Heart left ventricle (tissue), 16 donors: ENCODE measurements at regions not wholly inside any gene's neighbourhood (a gene's known extent, or its start where the extent isn't known, plus 50 kb on each side); places are given as distances from the start of the nearest gene placed in this dataset.
"Not testable (repeated sequence)": the region's sequence is repeated elsewhere in the genome, so short reads cannot be mapped to it uniquely, and the experiment has no call there.

Experiments used
- ATAC-seq, 4 donors: fragments of 200-7000 bp; cut with Tn5 transposase; one replicate each; pipeline ENCODE4 v1.9.1; 2020 to 2022; ENCODE audit warnings: moderate library complexity in 4 of 4, mild to moderate bottlenecking in 3 of 4, moderate number of reproducible peaks in 1 of 4
- DNase-seq, 5 donors: peaks; one replicate each; pipeline ENCODE4 v3.0.0-alpha.2; 2020
- H3K27ac ChIP-seq, 12 donors: fragments of 200-600 bp; sonication (generic) in 4 of 12; one replicate each; pipeline versions ENCODE4 v1.5.0 to v1.8.0; 2016 to 2022; ENCODE audit warnings: mild to moderate bottlenecking in 2 of 12
- H3K27me3 ChIP-seq, 9 donors: fragments of 200-600 bp; sonication (generic) in 2 of 9; one replicate each; pipeline versions ENCODE4 v1.5.1 to v1.8.0; 2016 to 2022; ENCODE audit warnings: mild to moderate bottlenecking in 3 of 9
- H3K36me3 ChIP-seq, 9 donors: fragments of 200-600 bp; sonication (generic) in 2 of 9; one replicate each; pipeline versions ENCODE4 v1.5.0 to v1.8.0; 2018 to 2022; ENCODE audit warnings: mild to moderate bottlenecking in 2 of 9
- H3K4me1 ChIP-seq, 12 donors: fragments of 200-600 bp; sonication (generic) in 4 of 12; one replicate each; pipeline versions ENCODE4 v1.5.0 to v1.8.0; 2016 to 2022; ENCODE audit warnings: mild to moderate bottlenecking in 3 of 12
- H3K4me3 ChIP-seq, 12 donors: fragments of 200-600 bp; sonication (generic) in 4 of 12; one replicate each; pipeline versions ENCODE4 v1.5.0 to v1.8.0; 2017 to 2022; ENCODE audit warnings: mild to moderate bottlenecking in 9 of 12, moderate library complexity in 4 of 12
- H3K9me3 ChIP-seq, 12 donors: fragments of 200-600 bp; sonication (generic) in 4 of 12; one replicate each; pipeline versions ENCODE4 v1.5.0 to v1.8.0; 2016 to 2022; ENCODE audit warnings: mild to moderate bottlenecking in 1 of 12
- POLR2A ChIP-seq, 2 donors: fragments of 450-650 bp; IDR thresholded peaks; one replicate each; pipeline ENCODE4 v1.6.1; 2017; ENCODE audit warnings: antibody characterized with exemption in 2 of 2, mild to moderate bottlenecking in 2 of 2, moderate library complexity in 2 of 2
- WGBS, 4 donors: extraction: QIAGEN DNeasy Blood & Tissue Kit in 2 of 4; methylation state at CpG; one replicate each; pipeline versions ENCODE4 v1.1.5 to v1.1.7; 2013 to 2018; 5-methylcytosine and 5-hydroxymethylcytosine counted together
- intact Hi-C, 10 donors: fragments of 100-400 bp; cut with DNase I; formaldehyde crosslinking; loops; one replicate each; pipeline versions ENCODE4 v1.11.1 to v1.14.2; 2022
- TF ChIP-seq, protein P1 (sequence below), 12 donors: fragments of 200-600 bp; sonication (generic) in 4 of 12; IDR thresholded peaks; one replicate each; pipeline versions ENCODE4 v1.5.0 to v1.8.0; 2018 to 2022; ENCODE audit warnings: antibody characterized with exemption in 12 of 12, mild to moderate bottlenecking in 5 of 12
- donor health status: ischemic (EF 13 %, LVEDD 7.1; RV severe dilation, severe dysfunction).
- donor health status: healthy with polysubstance abuse.
- donor health status: DM: no; HTN: yes; CAD: no.
- donor health status: DM: no; HTN: no; CAD: no.
- donor health status: ischemic (EF 25% LVEDD 6.9; RV normal size, moderate dysfunction).
- donor health status: ischemic (EF 25% LVEDD 5.7; RV mildly dilated, moderate dysfunction).
- donor health status: healthy.
- donor health status: DM: yes; HTN: yes; CAD: no.
- donor health status: ischemic (EF 35%, LVEDD 5.7; RV mildly dilated, moderate dysfunction).
- donor health status: nonischemic (EF 11% LVEDD 7.7; RV severe dilation, severe dysfunction).
- donor health status: DM: yes; HTN: yes; CAD: no.
- donor health status: PGD.
- donor health status: ischemic (EF 29% LVEDD 5.4; RV normal size, mild dysfunction).
- donor health status: nonischemic (EF 23%, LVEDD 6.1; RV moderate dilation, normal function).

DNA sequence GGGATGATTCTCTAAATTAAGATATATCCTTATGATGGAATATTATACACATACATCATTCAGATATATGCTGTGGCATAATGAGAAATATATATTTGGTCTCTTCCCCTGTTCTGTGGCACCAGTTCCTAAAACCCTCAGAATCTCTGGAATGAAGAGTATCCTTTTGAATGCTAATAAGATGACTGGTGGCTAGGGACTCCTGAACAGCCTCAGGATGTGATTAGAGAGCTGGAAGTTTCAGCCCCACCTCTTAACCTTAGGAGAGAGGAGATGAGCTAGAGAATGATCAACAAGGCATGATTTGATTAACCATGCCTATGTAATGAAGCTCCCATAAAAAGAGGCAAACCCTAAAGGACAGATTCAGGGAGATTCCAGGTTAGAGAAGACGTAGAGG is 632.0 kb downstream of the IQCM start:
- TF ChIP-seq, protein P1, sequence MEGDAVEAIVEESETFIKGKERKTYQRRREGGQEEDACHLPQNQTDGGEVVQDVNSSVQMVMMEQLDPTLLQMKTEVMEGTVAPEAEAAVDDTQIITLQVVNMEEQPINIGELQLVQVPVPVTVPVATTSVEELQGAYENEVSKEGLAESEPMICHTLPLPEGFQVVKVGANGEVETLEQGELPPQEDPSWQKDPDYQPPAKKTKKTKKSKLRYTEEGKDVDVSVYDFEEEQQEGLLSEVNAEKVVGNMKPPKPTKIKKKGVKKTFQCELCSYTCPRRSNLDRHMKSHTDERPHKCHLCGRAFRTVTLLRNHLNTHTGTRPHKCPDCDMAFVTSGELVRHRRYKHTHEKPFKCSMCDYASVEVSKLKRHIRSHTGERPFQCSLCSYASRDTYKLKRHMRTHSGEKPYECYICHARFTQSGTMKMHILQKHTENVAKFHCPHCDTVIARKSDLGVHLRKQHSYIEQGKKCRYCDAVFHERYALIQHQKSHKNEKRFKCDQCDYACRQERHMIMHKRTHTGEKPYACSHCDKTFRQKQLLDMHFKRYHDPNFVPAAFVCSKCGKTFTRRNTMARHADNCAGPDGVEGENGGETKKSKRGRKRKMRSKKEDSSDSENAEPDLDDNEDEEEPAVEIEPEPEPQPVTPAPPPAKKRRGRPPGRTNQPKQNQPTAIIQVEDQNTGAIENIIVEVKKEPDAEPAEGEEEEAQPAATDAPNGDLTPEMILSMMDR (IDR thresholded peaks at IDR 0.05) = no peak
- TF ChIP-seq POLR2A (IDR thresholded peaks at IDR 0.05) = no peak
- WGBS, 4 donors = 93 to 96% (median 95%) methylated on average over 1 of the region's 1 CpG

DNA sequence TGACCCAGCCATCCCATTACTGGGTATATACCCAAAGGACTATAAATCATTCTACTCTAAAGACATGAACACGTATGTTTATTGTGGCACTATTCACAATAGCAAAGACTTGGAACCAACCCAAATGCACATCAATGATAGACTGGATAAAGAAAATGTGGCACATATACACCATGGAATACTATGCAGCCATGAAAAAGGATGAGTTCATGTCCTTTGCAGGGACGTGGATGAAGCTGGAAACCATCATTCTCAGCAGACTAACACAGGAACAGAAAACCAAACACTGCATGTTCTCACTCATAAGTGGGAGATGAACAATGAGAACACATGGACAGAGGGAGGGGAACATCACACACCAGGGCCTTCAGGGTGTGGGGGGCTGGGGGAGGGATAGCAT is 634.2 kb downstream of the IQCM start:
- H3K27ac ChIP-seq, H3K9me3 ChIP-seq, ATAC-seq, DNase-seq, H3K4me1 ChIP-seq, H3K4me3 ChIP-seq, intact Hi-C loops, H3K27me3 ChIP-seq, H3K36me3 ChIP-seq: not testable (repeated sequence)
- 73 to 90% (median 81%) methylated on average over 2 of the region's 2 CpGs for WGBS, 4 donors

More for the DNA sequence above, 632.0 kb downstream of the IQCM start:
- intact Hi-C loops = no loop called here
- no peaks in the 10 kb centered on the region for H3K36me3 ChIP-seq
- DNase-seq (no peak), ATAC-seq (no peak)
- H3K27ac ChIP-seq = no peak overlapping the region
- no peaks in the 10 kb centered on the region for H3K27me3 ChIP-seq
- H3K9me3 ChIP-seq = peaks cover 0 to 6% (median 0%) of the 10 kb centered on the region in 12 donors
- no peaks in the 10 kb centered on the region for H3K4me1 ChIP-seq
- no peak overlapping the region for H3K4me3 ChIP-seq

DNA sequence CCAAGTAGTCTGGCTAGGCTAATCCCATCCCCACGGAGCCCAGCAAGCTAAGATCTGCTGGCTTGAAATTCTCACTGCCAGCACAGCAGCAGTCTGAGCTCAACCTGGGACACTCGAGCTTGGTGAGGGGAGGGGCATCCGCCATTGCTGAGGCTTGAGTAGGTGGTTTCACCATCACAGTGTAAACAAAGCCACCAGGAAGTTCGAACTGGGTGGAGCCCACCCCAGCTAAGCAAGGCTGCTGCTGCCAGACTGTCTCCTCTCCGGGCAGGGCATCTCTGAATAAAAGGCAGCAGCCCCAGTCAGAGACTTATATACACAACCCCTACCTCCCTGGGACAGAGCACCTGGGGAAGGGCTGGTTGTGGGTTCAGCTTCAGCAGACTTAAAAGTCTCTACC is 639.6 kb downstream of the IQCM start:
- H3K4me1 ChIP-seq = no peaks in the 10 kb centered on the region
- no peaks in the 10 kb centered on the region for H3K27me3 ChIP-seq
- no peak overlapping the region for H3K27ac ChIP-seq
- WGBS, 4 donors = 40 to 75% (median 58%) methylated on average over 4 to 5 of the region's 5 CpGs
- H3K9me3 ChIP-seq = peaks cover 0 to 6% (median 0%) of the 10 kb centered on the region in 12 donors
- H3K36me3 ChIP-seq = no peaks in the 10 kb centered on the region
- no peak overlapping the region for H3K4me3 ChIP-seq
- no peak for ATAC-seq
- DNase-seq = no peak
- intact Hi-C loops = no loop called here
- TF ChIP-seq, protein P1 (IDR thresholded peaks at IDR 0.05) = no peak
- TF ChIP-seq POLR2A (IDR thresholded peaks at IDR 0.05) = no peak

DNA sequence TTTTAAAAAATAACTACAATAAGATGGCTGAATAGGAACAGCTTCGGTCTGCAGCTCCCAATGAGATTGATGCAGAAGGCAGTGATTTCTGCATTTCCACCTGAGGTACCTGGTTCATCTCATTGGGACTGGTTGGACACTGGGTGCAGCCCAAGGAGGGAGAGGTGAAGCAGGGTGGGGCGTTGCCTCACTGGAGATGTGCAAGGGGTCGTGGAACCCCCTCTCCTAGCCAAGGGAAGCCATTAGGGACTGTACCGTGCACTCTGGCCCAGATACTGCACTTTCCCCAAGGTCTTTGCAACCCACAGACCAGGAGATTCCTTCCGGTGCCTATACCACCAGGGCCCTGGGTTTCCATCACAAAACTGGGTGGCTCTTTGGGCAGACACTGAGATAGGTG is 640.1 kb downstream of the IQCM start:
- TF ChIP-seq, protein P1 (IDR thresholded peaks at IDR 0.05) = no peak
- TF ChIP-seq POLR2A (IDR thresholded peaks at IDR 0.05) = no peak
- ATAC-seq (no peak), DNase-seq (no peak)
- WGBS, 4 donors = 76 to 100% (median 82%) methylated on average over 4 to 5 of the region's 5 CpGs
- no peaks in the 10 kb centered on the region for H3K27me3 ChIP-seq
- intact Hi-C loops = no loop called here
- no peaks in the 10 kb centered on the region for H3K36me3 ChIP-seq
- no peak overlapping the region for H3K27ac ChIP-seq
- peaks cover 0 to 6% (median 0%) of the 10 kb centered on the region in 12 donors for H3K9me3 ChIP-seq
- H3K4me3 ChIP-seq = no peak overlapping the region
- H3K4me1 ChIP-seq = no peaks in the 10 kb centered on the region

DNA sequence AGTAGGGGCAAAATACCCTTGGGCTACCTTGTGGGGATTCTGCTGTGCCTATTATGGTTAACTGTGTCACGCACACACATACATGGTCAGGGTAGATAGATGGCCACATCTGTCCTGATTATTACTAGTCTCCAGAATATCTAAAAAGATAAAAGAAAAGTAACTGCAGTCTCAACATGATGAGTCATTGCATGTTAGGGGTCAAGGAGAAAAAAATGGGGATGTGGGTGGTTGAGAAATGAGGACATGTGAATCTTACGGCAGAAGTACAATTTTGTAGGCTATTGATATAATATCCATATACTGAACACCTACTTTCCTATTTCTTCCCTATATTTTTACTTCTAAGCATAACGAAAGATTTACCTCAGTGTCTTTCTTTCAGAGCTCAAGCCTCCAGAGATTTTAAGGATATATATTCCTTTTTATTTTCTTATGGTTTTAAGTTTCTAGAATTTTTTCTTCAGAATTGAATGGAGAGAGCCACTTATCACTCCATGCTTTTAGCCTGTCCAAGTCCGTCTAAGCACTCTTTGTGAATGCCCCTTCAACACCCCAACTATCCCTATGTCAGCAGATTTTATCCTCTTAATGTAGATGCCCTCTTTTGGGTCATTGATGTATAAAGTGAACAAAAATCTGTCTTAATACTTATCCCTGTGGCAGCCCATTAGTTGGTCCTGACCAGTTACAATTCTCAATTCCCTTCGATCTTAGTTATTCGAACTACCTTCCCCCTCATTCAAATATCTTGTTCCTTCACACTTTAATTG is 642.2 kb downstream of the IQCM start:
- 90 to 92% (median 91%) methylated on average over 6 of the region's 6 CpGs for WGBS, 4 donors
- intact Hi-C loops = no loop called here

More for the DNA sequence above, 642.2 kb downstream of the IQCM start:
- no peak for TF ChIP-seq POLR2A (IDR thresholded peaks at IDR 0.05)
- TF ChIP-seq, protein P1 (IDR thresholded peaks at IDR 0.05) = no peak
- DNase-seq (no peak), ATAC-seq (no peak)
- Histone ChIP-seq H3K27ac (no peak overlapping the region), H3K36me3 (no peaks in the 10 kb centered on the region), H3K4me1 (no peaks in the 10 kb centered on the region), H3K4me3 (no peak overlapping the region), H3K27me3 (no peaks in the 10 kb centered on the region), H3K9me3 (no peaks in the 10 kb centered on the region)
